Pancreas (tissue), 10 donors: ENCODE measurements at regions not wholly inside any gene's neighbourhood (a gene's known extent, or its start where the extent isn't known, plus 50 kb on each side); places are given as distances from the start of the nearest gene placed in this dataset.

Experiments
- ATAC-seq, 4 donors: fragments of 200-7000 bp; cut with Tn5 transposase; one replicate each; pipeline versions ENCODE4 v1.8.0 to v1.9.1; 2020; ENCODE audit warnings: mild to moderate bottlenecking in 4 of 4, moderate library complexity in 4 of 4
- DNase-seq, 6 donors: peaks; one replicate each; pipeline ENCODE4 v3.0.0-alpha.2; 2020
- FAIRE-seq: peaks from 2 replicates; lab custom pipeline; 2012; peaks lifted over from hg19 to GRCh38; lab: Jason Lieb, UNC
- H3K27ac ChIP-seq, 4 donors: fragments of 200-600 bp; sonication (generic); 1 replicate in 3 of 4; 2 replicates in 1 of 4; pipeline versions ENCODE4 v1.5.0 to v1.8.0; 2020
- H3K27me3 ChIP-seq, 4 donors: fragments of 200-600 bp; one replicate each; pipeline ENCODE4 v1.8.0; 2021
- H3K36me3 ChIP-seq, 3 donors: fragments of 200-600 bp; sonication (generic) in 1 of 3; one replicate each; pipeline versions ENCODE4 v1.5.0 to v1.8.0; 2020 to 2021
- H3K4me1 ChIP-seq, 3 donors: fragments of 200-600 bp; one replicate each; pipeline ENCODE4 v1.8.0; 2021
- H3K4me3 ChIP-seq, 4 donors: fragments of 200-600 bp; sonication (generic) in 2 of 4; one replicate each; pipeline versions ENCODE4 v1.5.0 to v1.8.0; 2020 to 2021
- H3K9me3 ChIP-seq, 4 donors: fragments of 200-600 bp; one replicate each; pipeline ENCODE4 v1.8.0; 2021
- CTCF ChIP-seq, 4 donors: fragments of 200-600 bp; sonication (generic) in 3 of 4; IDR thresholded peaks; one replicate each; pipeline versions ENCODE4 v1.5.0 to v1.8.0; 2021; ENCODE audit warnings: antibody characterized with exemption in 4 of 4
- WGBS, 2 donors: extraction: QIAGEN DNeasy Blood & Tissue Kit; methylation state at CpG; one replicate each; pipeline ENCODE4 v1.1.7; 2013; 5-methylcytosine and 5-hydroxymethylcytosine counted together
- intact Hi-C, 3 donors: fragments of 100-400 bp; cut with DNase I; formaldehyde crosslinking; loops; one replicate each; pipeline versions ENCODE4 v1.11.1 to v1.14.2; 2022
- donor health status: healthy with polysubstance abuse.
- donor health status: DM: no; HTN: no; CAD: no; lungs with moderate emphysema.
- donor health status: DM: no; HTN: no; CAD: no.
- donor health status: control.
- donor health status: control.
- donor health status: Bipolar disorder and iron deficiency.
- donor health status: DM: yes; HTN: yes; CAD: no.
- donor health status: DM: no; HTN: no; CAD: no.
- donor health status: DM: no; HTN: no; CAD: no.
- donor health status: DM: yes; HTN: yes; CAD: no.

GRCh38 chrX:8349816-8350544 lies 114.7 kb upstream of the VCX3B start:
- Histone ChIP-seq H3K4me3 (no peak overlapping the region), H3K27me3 (no peaks in the 10 kb centered on the region), H3K36me3 (no peaks in the 10 kb centered on the region), H3K27ac (no peak overlapping the region), H3K9me3 (no peaks in the 10 kb centered on the region), H3K4me1 (no peaks in the 10 kb centered on the region)
- ATAC-seq (no peak), DNase-seq (no peak), FAIRE-seq (no peak)
- 55 to 80% methylated on average over 1 of the region's 1 CpG for WGBS, 2 donors
- intact Hi-C loops = no loop called here
- TF ChIP-seq CTCF (IDR thresholded peaks at IDR 0.05) = no peak

DNA sequence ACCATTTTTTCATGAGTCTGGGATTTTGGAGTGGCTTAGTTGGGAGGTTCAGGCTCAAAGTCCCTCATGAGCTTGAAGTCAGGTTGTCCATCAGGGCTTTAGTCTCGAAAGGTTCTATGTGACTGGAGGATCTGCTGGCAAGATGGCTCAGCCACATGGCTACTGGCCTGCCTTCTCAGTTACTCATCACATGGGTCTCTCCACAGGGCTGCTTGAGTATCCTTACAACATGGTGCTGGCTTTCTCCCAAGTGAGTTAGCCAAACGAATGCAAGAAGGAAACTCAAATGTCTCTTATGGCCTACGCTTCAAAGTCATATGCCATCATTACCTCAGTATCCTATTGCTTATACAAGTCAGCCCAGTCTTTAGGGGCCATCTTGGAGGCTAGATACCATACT lies 106.3 kb upstream of the VCX3B start:
- ATAC-seq (no peak), DNase-seq (no peak), FAIRE-seq (no peak)
- H3K9me3 ChIP-seq = no peaks in the 10 kb centered on the region
- H3K27me3 ChIP-seq = no peaks in the 10 kb centered on the region
- intact Hi-C loops = no loop called here
- 69 to 78% methylated on average over 3 of the region's 3 CpGs for WGBS, 2 donors
- no peak overlapping the region for H3K4me3 ChIP-seq
- H3K4me1 ChIP-seq = no peaks in the 10 kb centered on the region
- no peaks in the 10 kb centered on the region for H3K36me3 ChIP-seq
- H3K27ac ChIP-seq = no peak overlapping the region
- TF ChIP-seq CTCF (IDR thresholded peaks at IDR 0.05) = no peak

DNA sequence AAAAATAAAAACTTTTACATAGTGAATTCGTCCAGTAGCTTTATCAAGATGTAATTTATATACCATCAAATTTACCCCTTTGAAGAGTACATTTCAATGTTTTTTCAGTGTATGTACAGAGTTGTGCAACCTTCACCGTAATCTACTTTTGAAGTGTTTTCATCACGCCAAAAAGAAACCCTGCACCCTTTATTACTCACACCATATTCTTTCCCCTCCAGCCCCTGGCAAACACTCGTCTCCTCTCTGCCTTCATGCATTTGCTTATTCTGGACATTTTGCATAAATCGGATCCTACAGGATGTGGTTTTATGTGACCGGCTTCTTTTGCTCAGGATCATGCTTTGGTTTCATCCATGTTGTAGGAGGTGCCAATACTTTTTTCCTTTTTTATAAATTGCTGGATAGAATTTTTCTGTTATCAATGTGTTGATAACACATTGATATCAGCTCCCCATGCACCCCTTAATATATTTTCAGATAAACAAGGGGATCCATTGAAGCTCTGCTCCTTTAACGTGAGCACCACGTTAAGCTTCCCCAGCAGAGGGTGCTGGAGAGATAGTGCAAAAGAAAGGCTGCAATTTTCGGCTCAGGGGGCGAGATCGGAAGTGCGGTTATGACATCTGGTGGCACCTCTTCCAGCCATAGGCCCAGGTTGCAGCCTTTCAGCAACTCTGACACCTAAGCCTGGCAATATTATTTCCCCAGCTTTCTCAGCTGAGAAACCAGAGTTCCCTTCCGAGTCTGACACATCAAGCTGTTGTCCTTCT lies 100.1 kb upstream of the VCX3B start:
- TF ChIP-seq CTCF (IDR thresholded peaks at IDR 0.05) = no peak
- ATAC-seq = no peak
- intact Hi-C loops = no loop called here
- no peak overlapping the region for H3K4me3 ChIP-seq
- H3K27ac ChIP-seq = no peak overlapping the region
- H3K4me1 ChIP-seq = no peaks in the 10 kb centered on the region
- FAIRE-seq = no peak
- DNase-seq = no peak
- H3K9me3 ChIP-seq = no peaks in the 10 kb centered on the region
- no peaks in the 10 kb centered on the region for H3K36me3 ChIP-seq
- 28 to 42% methylated on average over 13 of the region's 13 CpGs for WGBS, 2 donors
- H3K27me3 ChIP-seq = no peaks in the 10 kb centered on the region

DNA sequence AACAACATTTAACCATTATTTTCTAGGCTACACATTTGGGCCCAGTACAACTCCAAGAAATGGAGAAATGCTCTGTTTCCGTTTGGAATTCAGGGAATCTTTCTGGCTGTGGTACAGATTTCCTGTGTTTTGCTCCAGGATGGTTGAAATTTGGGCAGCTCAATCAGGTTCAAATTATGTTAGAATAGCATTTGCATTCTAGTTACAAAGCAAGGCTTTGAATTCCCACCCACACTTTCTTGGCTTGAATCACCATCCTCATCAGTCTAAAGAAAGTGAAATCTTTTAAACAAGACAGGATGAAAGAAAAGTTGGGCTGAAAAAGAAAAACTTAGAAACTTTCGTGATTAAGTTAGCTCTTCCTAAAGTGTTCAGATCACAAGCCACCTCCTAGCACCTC lies 98.1 kb upstream of the VCX3B start:
- no peak for TF ChIP-seq CTCF (IDR thresholded peaks at IDR 0.05)
- Histone ChIP-seq H3K27me3 (no peaks in the 10 kb centered on the region), H3K36me3 (no peaks in the 10 kb centered on the region), H3K9me3 (no peaks in the 10 kb centered on the region), H3K27ac (no peak overlapping the region), H3K4me1 (no peaks in the 10 kb centered on the region), H3K4me3 (no peak overlapping the region)
- ATAC-seq (no peak), FAIRE-seq (no peak), DNase-seq (no peak)
- intact Hi-C loops = no loop called here
- WGBS, 2 donors = 43 to 47% methylated on average over 2 of the region's 2 CpGs
